Renal cortex interstitium (tissue), 11 donors: ENCODE measurements at regions not wholly inside any gene's neighbourhood (a gene's known extent, or its start where the extent isn't known, plus 50 kb on each side); places are given as distances from the start of the nearest gene placed in this dataset.
A peak's percentile ranks its signal among the peaks of the same experiment; 100 is the strongest.
"Not testable (repeated sequence)": the region's sequence is repeated elsewhere in the genome, so short reads cannot be mapped to it uniquely, and the experiment has no call there.

Source experiments
- DNase-seq, 11 donors: peaks; one replicate each; pipeline ENCODE4 v3.0.0-alpha.2; 2013; ENCODE audit warnings: low read depth in 9 of 11, low spot score in 4 of 11; ENCODE audit errors: extremely low read depth in 1 of 11

- no peak for DNase-seq
Observed at GRCh38 chr21:17250778-17251241, 262.0 kb upstream of the CXADR start.

- DNase-seq, result no peak
Observed at GRCh38 chr21:17257784-17258183, 255.1 kb upstream of the CXADR start.

GRCh38 chr21:17264182-17264581 is 248.7 kb upstream of the CXADR start:
- no peak for DNase-seq

- DNase-seq, result no peak
Observed at GRCh38 chr21:17269760-17270159, 243.1 kb upstream of the CXADR start.

GRCh38 chr21:17270229-17270628 is 242.6 kb upstream of the CXADR start:
- DNase-seq, result peak in 10 of 11 donors; percentile 10 to 57 (median 38)

- no peak for DNase-seq
Observed at GRCh38 chr21:17279663-17280062, 233.2 kb upstream of the CXADR start.

GRCh38 chr21:17293016-17293562 is 219.8 kb upstream of the CXADR start:
- not testable (repeated sequence) for DNase-seq

GRCh38 chr21:17295997-17296396 is 216.8 kb upstream of the CXADR start:
- DNase-seq, result no peak

- DNase-seq, result not testable (repeated sequence)
Observed at GRCh38 chr21:17299576-17299975, 213.3 kb upstream of the CXADR start.

- not testable (repeated sequence) for DNase-seq
Observed at GRCh38 chr21:17327715-17328114, 185.1 kb upstream of the CXADR start.

GRCh38 chr21:17334484-17334883 is 178.4 kb upstream of the CXADR start:
- no peak for DNase-seq

GRCh38 chr21:17340081-17340480 is 172.8 kb upstream of the CXADR start:
- DNase-seq, result no peak

GRCh38 chr21:17343055-17343454 is 169.8 kb upstream of the CXADR start:
- peak in 7 of 11 donors; percentile 2 to 16 (median 9) for DNase-seq

- DNase-seq, result no peak
Observed at GRCh38 chr21:17348357-17348756, 164.5 kb upstream of the CXADR start.

- DNase-seq, result no peak
Observed at GRCh38 chr21:17348849-17349248, 164.0 kb upstream of the CXADR start.

- DNase-seq, result no peak
Observed at GRCh38 chr21:17351766-17352165, 161.1 kb upstream of the CXADR start.

- DNase-seq, result no peak
Observed at GRCh38 chr21:17352996-17353655, 159.7 kb upstream of the CXADR start.

GRCh38 chr21:17359781-17360180 is 153.1 kb upstream of the CXADR start:
- DNase-seq, result no peak

- DNase-seq, result no peak
Observed at GRCh38 chr21:17368748-17369363, 144.0 kb upstream of the CXADR start.

GRCh38 chr21:17370263-17370662 is 142.6 kb upstream of the CXADR start:
- DNase-seq, result peak in 1 of 11 donors; percentile 32

GRCh38 chr21:17370916-17371315 is 141.9 kb upstream of the CXADR start:
- DNase-seq, result no peak
